ENCODE measurements at regions not wholly inside any gene's neighbourhood (a gene's known extent, or its start where the extent isn't known, plus 50 kb on each side); places are given as distances from the start of the nearest gene placed in this dataset.
A peak's percentile ranks its signal among the peaks of the same experiment; 100 is the strongest.

GRCh38 chr17:68657576-68657975 is 56.4 kb upstream of the FAM20A start:
- Histone ChIP-seq H3K4me1 (replicated peaks) (no peaks in the 10 kb centered on the region), H3K9me3 (no peaks in the 10 kb centered on the region), H3K4me3 (no peak overlapping the region), H3K27me3 (replicated peaks; ENCODE audit: insufficient read depth) (no peaks in the 10 kb centered on the region), H3K36me3 (no peaks in the 10 kb centered on the region), H3K27ac (no peak overlapping the region)
- 69% methylated on average over 2 of the region's 2 CpGs for WGBS
- intact Hi-C loops (cut with DNase I) = no loop called here
- TF ChIP-seq POLR2AphosphoS5 (IDR thresholded peaks at IDR 0.05) = no peak
- TF ChIP-seq, protein P1, sequence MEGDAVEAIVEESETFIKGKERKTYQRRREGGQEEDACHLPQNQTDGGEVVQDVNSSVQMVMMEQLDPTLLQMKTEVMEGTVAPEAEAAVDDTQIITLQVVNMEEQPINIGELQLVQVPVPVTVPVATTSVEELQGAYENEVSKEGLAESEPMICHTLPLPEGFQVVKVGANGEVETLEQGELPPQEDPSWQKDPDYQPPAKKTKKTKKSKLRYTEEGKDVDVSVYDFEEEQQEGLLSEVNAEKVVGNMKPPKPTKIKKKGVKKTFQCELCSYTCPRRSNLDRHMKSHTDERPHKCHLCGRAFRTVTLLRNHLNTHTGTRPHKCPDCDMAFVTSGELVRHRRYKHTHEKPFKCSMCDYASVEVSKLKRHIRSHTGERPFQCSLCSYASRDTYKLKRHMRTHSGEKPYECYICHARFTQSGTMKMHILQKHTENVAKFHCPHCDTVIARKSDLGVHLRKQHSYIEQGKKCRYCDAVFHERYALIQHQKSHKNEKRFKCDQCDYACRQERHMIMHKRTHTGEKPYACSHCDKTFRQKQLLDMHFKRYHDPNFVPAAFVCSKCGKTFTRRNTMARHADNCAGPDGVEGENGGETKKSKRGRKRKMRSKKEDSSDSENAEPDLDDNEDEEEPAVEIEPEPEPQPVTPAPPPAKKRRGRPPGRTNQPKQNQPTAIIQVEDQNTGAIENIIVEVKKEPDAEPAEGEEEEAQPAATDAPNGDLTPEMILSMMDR (IDR thresholded peaks at IDR 0.05) = no peak
- TF ChIP-seq POLR2A (IDR thresholded peaks at IDR 0.05) = no peak
- DNase-seq (ENCODE audit: low spot score) = no peak

DNA sequence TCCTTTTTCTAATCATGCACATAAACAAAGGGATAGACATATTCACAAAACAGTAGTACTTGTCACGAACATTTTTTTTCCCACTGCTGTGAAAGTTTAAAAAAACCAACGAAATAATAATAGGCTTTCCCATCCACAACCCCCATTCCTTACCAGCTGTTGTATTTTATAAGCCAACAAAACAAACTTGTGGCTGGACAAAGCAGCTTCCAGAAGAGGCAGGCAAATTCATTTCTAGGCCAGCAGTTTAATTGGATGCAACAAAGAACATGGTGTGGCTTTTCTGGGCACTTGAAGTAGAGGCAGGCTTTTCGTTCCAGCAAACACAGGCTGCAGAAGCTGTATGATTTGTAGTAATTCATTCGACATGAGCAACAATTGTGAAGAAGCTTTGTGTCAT is 56.0 kb upstream of the FAM20A start:
- H3K27ac ChIP-seq = no peak overlapping the region
- no peak for DNase-seq (ENCODE audit: low spot score)
- intact Hi-C loops (cut with DNase I) = no loop called here
- no peaks in the 10 kb centered on the region for H3K36me3 ChIP-seq
- H3K27me3 ChIP-seq (replicated peaks; ENCODE audit: insufficient read depth) = no peaks in the 10 kb centered on the region
- WGBS = 42% methylated on average over 4 of the region's 4 CpGs
- no peaks in the 10 kb centered on the region for H3K4me1 ChIP-seq (replicated peaks)
- TF ChIP-seq POLR2A (IDR thresholded peaks at IDR 0.05) (no peak), POLR2AphosphoS5 (IDR thresholded peaks at IDR 0.05) (peak; percentile 18)
- TF ChIP-seq, protein P1 (IDR thresholded peaks at IDR 0.05) = no peak
- no peaks in the 10 kb centered on the region for H3K9me3 ChIP-seq
- no peak overlapping the region for H3K4me3 ChIP-seq

DNA sequence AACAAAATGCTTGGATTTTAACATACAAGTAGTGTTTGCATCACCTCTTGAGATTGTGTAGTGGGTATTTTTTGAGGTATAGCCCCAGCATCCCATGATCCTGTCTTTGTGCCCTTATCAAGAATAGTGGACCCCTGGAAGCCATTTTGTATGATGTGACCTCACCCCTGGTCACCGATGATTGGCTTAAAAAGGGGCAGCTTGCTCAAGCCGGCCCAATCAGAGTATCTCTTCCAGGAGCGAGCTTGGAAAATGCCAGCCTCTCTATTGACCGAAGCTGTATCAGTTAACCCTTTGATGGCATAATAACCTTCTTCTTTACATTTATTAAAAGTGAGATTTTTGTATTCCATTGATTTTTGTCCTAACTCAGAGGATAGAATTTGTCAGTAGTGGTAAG is 55.5 kb upstream of the FAM20A start:
- Histone ChIP-seq H3K27ac (no peak overlapping the region), H3K27me3 (replicated peaks; ENCODE audit: insufficient read depth) (no peaks in the 10 kb centered on the region), H3K36me3 (no peaks in the 10 kb centered on the region), H3K4me3 (no peak overlapping the region), H3K9me3 (no peaks in the 10 kb centered on the region), H3K4me1 (replicated peaks) (no peaks in the 10 kb centered on the region)
- 70% methylated on average over 4 of the region's 4 CpGs for WGBS
- intact Hi-C loops (cut with DNase I) = no loop called here
- no peak for TF ChIP-seq POLR2A (IDR thresholded peaks at IDR 0.05)
- TF ChIP-seq, protein P1 (IDR thresholded peaks at IDR 0.05) = no peak
- TF ChIP-seq POLR2AphosphoS5 (IDR thresholded peaks at IDR 0.05) = no peak
- DNase-seq (ENCODE audit: low spot score) = no peak
